Epidermal melanocyte (primary cell): ENCODE measurements at regions not wholly inside any gene's neighbourhood (a gene's known extent, or its start where the extent isn't known, plus 50 kb on each side); places are given as distances from the start of the nearest gene placed in this dataset.

ENCODE experiments used
- DNase-seq: peaks from one replicate; pipeline ENCODE4 v3.0.0; 2011; ENCODE audit warnings: low spot score; ENCODE audit not compliant: insufficient read length

- no peak for DNase-seq
Observed at GRCh38 chr18:30086351-30086750, 956.2 kb downstream of the DSC3 start.

GRCh38 chr18:30081122-30081521, 961.4 kb downstream of the DSC3 start:
- DNase-seq: no peak

- DNase-seq: no peak
Observed at GRCh38 chr18:30072609-30073385, 969.7 kb downstream of the DSC3 start.

GRCh38 chr18:30066288-30066687, 976.3 kb downstream of the DSC3 start:
- no peak for DNase-seq

- no peak for DNase-seq
Observed at GRCh38 chr18:30057398-30057797, 985.1 kb downstream of the DSC3 start.

- no peak for DNase-seq
Observed at GRCh38 chr18:30056528-30056927, 986.0 kb downstream of the DSC3 start.

GRCh38 chr18:30044496-30044895, 998.0 kb downstream of the DSC3 start:
- no peak for DNase-seq

GRCh38 chr18:30039201-30039600, 1003.3 kb downstream of the DSC3 start:
- DNase-seq: no peak

- no peak for DNase-seq
Observed at GRCh38 chr18:30034818-30035217, 1007.7 kb downstream of the DSC3 start.

GRCh38 chr18:30016179-30016578, 1026.4 kb downstream of the DSC3 start:
- no peak for DNase-seq

- DNase-seq: no peak
Observed at GRCh38 chr18:30004965-30005364, 1037.6 kb downstream of the DSC3 start.

GRCh38 chr18:29982218-29982617, 1060.3 kb downstream of the DSC3 start:
- no peak for DNase-seq

- no peak for DNase-seq
Observed at GRCh38 chr18:29979881-29980280, 1062.7 kb downstream of the DSC3 start.

GRCh38 chr18:29969876-29970275, 1072.7 kb downstream of the DSC3 start:
- no peak for DNase-seq

- DNase-seq: no peak
Observed at GRCh38 chr18:29962579-29962978, 1080.0 kb downstream of the DSC3 start.

GRCh38 chr18:29960539-29960938, 1082.0 kb downstream of the DSC3 start:
- no peak for DNase-seq

- no peak for DNase-seq
Observed at GRCh38 chr18:29930231-29930630, 1112.3 kb downstream of the DSC3 start.

- DNase-seq: no peak
Observed at GRCh38 chr18:29928081-29928480, 1114.5 kb downstream of the DSC3 start.

GRCh38 chr18:29925566-29925965, 1117.0 kb downstream of the DSC3 start:
- DNase-seq: no peak

GRCh38 chr18:29912351-29912750, 1130.2 kb downstream of the DSC3 start:
- no peak for DNase-seq

- no peak for DNase-seq
Observed at GRCh38 chr18:29892960-29893558, 1149.5 kb downstream of the DSC3 start.

- no peak for DNase-seq
Observed at GRCh38 chr18:29883114-29883513, 1159.4 kb downstream of the DSC3 start.

- no peak for DNase-seq
Observed at GRCh38 chr18:29882620-29883019, 1159.9 kb downstream of the DSC3 start.
